Stimulated activated CD4-positive, alpha-beta T cell treated with anti-CD3 and anti-CD28 coated beads, Interleukin-2, amount 100 ng/mL, for 24 hours (primary cell): ENCODE measurements at regions not wholly inside any gene's neighbourhood (a gene's known extent, or its start where the extent isn't known, plus 50 kb on each side); places are given as distances from the start of the nearest gene placed in this dataset.

Source experiments
- DNase-seq, 2 donors: peaks; one replicate each; pipeline ENCODE4 v3.0.0-alpha.2; 2020

- DNase-seq: no peak
Measured at GRCh38 chr1:112231331-112231730, 164.7 kb upstream of the CTTNBP2NL start.

DNA sequence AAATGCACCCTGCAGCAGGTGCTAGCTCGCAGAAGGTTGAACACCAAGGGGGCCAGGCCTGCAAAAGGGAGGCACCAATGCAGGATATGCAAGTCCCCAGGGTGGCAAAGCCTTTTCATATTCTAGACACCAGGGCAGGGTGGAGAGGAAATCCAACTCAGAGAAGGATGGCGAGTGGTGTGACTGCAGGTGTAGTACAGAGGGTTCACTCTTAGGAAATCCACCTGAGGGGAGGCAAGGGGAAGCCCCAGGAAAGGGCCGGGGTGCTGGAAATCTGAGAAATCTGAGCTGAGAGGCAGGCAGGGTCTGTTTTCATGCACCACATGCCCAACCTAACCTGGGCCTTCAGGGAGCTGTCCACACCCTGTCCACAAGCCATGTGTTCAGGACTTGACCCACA, 163.2 kb upstream of the CTTNBP2NL start:
- no peak for DNase-seq

GRCh38 chr1:112234710-112235109, 161.3 kb upstream of the CTTNBP2NL start:
- no peak for DNase-seq

DNA sequence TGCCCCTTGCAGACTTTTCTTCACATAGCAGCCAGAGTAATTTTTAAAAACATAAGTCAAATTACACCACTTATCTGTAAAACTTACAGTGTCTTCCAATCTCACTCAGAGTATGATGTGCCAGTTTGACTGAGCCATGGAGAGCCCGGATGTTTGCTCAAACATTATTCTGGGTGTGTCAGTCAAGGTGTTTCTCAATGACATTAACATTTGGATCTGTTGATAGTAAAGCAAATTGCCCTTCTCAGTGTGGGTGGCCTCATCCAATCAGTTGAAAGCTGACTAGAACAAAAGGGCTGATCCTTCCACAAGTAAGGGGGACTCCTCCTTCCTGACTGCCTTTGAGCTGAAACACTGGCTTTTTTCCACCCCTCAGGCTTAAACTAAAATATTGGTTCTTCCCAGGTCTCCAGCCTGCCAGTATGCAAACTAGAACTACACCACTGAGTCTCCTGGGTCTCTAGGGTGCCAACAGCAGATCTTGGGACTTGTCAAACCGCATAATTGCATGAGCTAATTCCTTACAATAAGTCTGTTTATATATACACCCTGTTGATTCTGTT, 157.9 kb upstream of the CTTNBP2NL start:
- no peak for DNase-seq

- no peak for DNase-seq
Measured at GRCh38 chr1:112239683-112240330, 156.2 kb upstream of the CTTNBP2NL start.

DNA sequence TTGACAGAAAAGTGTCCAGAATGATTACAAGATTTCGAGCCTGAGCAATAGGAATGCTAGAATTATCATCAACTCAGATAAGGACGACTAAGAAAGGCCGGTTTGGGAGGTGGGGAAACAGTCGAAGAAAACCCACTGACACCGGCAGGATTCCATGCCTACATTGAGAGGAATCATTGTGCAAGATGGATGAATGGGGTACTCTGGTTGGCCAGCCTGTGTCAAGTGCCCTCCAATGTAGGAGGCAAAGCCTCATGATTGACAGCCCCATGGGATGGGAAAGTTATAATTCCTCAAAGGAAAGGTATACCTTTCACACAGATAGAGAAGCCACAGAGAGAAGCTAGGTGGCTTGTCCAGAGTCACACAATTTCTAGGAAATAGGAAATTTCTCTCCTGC, 153.5 kb upstream of the CTTNBP2NL start:
- no peak for DNase-seq

- DNase-seq: no peak
Measured at GRCh38 chr1:112244131-112244530, 151.9 kb upstream of the CTTNBP2NL start.

DNA sequence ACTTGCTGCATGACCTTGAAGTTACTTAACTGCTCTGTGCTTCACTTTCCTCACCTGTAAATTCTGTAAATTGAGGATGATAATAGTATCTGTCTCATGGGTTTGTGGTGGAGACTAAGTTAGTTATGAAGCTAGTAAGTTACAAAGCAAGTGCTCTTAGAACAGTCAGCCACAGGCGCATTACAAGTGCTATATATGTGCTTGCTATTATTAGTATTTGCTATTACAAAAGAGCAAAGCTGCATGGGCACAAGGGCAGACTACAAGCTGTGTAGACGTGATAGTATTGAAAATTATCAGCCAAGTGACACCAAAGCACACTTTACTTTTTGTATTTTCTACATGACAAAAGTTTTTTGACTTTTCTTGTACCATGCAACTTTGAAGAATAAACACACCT, 150.9 kb upstream of the CTTNBP2NL start:
- DNase-seq: no peak

DNA sequence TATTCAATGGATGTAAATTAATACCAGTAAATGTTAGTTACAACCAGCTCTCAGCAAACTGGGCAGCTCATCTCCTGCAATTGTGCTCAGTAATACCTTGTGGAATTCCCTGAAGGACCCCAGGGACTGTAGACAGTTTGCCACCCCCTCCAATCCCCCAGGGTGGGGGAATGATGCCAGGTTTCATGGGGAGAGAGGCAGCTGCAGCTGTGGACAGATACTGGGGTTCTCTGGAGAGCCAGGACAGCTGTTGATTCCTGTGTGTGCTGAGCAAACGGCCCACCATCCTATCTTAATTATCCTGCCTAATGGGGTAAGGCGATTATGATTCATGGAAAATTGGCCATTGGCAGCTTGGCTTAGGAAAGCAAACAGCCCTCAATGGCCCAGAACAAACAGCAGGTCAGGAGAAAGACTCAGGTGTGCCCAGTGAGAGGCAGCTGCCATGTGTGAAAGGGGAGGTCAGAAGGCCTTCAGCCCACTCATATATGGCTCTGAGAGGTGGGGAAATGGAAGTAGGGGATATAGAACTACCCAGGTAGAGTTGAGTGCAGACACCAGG, 148.9 kb upstream of the CTTNBP2NL start:
- no peak for DNase-seq

DNA sequence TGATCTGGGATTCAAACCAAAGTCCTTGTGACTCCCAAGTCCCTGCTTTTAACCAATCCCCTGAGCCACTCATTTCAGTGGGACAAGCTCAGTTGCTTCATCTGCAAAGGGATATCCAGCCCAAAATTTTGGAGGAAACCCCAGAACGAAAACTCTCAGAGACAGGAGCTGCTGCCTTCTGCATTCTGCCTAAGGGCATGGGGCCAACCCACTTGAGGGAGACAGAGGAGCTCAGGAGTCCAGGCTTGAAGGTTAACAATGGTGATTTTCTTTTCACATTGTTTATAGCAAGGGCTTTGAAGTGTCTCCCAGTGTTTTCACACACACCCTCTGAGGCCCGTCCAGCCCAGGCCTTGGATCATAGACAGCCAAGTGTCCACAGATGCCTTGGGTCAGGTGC, 148.1 kb upstream of the CTTNBP2NL start:
- DNase-seq: no peak

GRCh38 chr1:112250892-112251291, 145.1 kb upstream of the CTTNBP2NL start:
- no peak for DNase-seq

GRCh38 chr1:112251766-112252506, 144.1 kb upstream of the CTTNBP2NL start:
- no peak for DNase-seq

- DNase-seq: no peak
Measured at GRCh38 chr1:112253366-112253765, 142.6 kb upstream of the CTTNBP2NL start.

- no peak for DNase-seq
Measured at GRCh38 chr1:112255080-112255479, 140.9 kb upstream of the CTTNBP2NL start.

DNA sequence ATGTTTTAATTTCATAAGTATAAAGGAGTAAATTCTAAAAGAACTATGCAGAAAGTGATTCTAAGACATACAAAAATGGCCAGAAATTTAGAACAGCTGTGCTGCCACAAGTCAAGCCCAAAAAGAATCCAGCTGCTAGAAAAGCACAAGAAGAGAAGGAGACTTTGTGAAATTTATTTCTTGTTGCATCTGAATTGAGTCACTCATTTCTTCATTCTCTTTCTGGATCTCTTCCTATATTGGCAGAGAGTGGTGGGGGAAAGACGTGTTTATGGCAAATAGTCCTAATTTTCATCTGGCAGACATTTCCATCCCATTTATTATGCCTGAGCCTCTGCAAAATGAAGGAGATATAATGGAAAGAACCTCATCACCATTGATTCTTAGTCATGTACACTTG, 139.6 kb upstream of the CTTNBP2NL start:
- DNase-seq: no peak

DNA sequence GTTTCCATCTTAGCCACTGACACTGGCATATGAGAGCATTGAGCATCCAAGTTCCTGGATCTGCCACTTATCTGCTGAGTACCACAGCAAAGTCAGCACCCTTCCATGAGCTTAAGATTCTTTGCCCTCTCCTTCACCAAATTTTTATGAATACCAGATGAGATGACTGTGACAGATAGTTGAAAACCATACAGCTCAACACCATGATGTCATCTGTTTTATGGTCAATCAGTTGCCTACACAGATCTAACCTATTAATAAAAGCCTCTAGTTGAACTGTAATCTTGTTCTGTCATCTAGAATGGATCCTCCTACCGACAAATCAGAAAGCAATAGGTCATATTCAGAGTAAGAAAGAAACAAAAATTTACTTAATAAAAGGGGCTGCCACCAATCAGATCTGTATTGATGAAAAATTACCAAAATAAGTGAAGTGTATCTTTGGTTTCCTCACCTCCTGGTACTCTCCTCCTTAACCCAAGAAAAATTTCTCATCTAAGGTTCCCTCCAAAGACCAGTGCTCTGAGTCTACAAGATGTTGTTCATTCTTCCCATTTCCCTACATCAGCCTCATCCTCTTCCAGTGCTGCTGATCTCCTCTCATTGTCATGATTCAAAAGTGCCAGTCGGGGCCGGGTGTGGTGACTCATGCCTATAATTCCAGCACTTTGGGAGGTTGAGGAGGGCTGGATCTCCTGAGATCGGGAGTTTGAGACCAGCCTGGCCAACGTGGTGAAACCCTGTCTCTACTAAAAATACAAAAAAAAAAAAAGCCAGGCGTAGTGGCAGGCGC, 138.8 kb upstream of the CTTNBP2NL start:
- DNase-seq: no peak

DNA sequence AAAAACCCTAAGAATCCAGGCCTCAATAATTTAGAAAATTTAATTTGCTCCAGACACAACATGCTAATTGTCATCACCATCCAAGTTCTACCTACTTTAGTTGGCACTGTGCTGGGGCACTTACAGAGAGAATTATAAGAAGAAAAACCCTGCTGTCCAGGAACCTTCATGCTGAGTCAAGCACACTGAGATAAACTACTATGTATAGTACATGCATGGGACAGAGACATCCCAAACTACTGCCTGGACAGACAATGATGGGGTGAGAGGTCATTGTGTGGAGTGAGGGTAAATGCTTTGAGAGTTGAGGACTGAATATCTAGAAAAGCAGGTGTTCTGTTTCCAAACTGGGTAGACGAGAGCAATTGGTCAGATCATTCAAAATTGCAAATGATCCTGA, 135.3 kb upstream of the CTTNBP2NL start:
- no peak for DNase-seq

DNA sequence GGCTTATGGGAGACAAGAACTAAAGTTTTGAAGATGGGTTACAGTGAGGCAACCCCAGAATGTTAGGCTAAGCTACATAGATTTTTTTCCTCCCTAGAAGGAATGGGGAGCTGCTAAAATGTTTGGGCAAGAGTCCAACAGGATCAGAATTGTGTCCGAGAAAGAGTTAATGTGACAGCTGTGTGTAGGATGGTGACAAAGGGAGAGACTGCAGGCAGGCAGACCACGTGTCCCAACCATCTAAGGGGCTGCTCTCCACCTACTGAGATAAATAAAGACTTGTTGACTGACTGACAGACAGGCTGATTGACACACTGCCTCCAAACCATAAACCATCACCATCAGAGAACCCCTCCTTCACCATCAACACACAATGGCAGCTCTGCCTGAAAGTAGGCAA, 133.7 kb upstream of the CTTNBP2NL start:
- no peak for DNase-seq

DNA sequence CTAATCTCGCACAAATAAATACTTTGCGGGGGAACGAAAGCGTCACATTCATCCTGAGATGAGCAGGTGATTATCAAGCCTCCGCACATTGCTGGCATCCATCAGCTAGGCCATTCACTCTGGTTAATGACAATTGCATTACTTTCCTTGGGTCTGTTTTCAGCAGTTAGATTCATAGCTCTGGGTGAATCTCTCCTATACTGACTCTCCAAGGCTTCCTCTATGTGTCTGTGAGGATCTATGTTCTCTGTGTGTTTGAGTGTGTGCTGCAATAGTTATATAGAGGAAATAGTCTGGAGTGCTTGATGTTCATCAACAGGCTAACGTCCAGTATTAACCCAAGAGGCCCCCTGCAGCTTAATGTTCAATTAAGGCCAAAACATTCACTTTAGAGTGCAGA, 133.0 kb upstream of the CTTNBP2NL start:
- no peak for DNase-seq

GRCh38 chr1:112263453-112263852, 132.6 kb upstream of the CTTNBP2NL start:
- no peak for DNase-seq

- DNase-seq: no peak
Measured at GRCh38 chr1:112264010-112264409, 132.0 kb upstream of the CTTNBP2NL start.

DNA sequence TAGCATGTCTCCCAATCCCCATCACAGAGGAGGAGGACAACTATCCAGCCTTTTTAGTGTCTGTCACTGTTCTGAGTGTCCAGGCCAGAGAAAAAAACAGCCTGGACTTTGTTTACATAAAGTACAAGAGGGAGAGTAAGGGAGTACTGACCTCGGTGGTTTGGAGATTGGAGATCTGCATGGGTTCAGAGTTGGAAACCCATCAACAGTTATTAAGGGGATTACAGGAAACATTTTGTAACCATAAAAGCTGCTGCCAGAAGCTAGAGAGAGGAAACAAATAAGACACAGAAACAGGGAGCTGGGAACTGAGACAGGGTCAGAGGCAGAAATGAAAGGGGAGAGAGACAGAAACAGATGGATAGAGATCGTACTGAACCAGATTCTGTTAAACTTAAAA, 131.5 kb upstream of the CTTNBP2NL start:
- no peak for DNase-seq

GRCh38 chr1:112265931-112266330, 130.1 kb upstream of the CTTNBP2NL start:
- no peak for DNase-seq
